Fibroblast of mammary gland (primary cell): ENCODE measurements at regions not wholly inside any gene's neighbourhood (a gene's known extent, or its start where the extent isn't known, plus 50 kb on each side); places are given as distances from the start of the nearest gene placed in this dataset.

ENCODE experiments used
- DNase-seq: peaks from one replicate; pipeline ENCODE4 v3.0.0-alpha.2; 2010; ENCODE audit warnings: low read depth
- H3K4me3 ChIP-seq: 2 replicates; pipeline ENCODE4 v1.5.1; 2011; ENCODE audit warnings: low read depth, mild to moderate bottlenecking, low read length, moderate library complexity; ENCODE audit not compliant: control insufficient read depth
- CTCF ChIP-seq: conservative IDR thresholded peaks from 2 replicates; pipeline ENCODE4 v1.5.1; 2011; ENCODE audit warnings: low read depth, low read length, inconsistent platforms; ENCODE audit not compliant: control insufficient read depth, insufficient read depth

- H3K4me3 ChIP-seq, result no peak overlapping the region
- no peak for DNase-seq
- no peak for TF ChIP-seq CTCF
Measured at GRCh38 chrX:5718651-5719050, 510.0 kb downstream of the NLGN4X start.

GRCh38 chrX:5716666-5717065 is 512.0 kb downstream of the NLGN4X start:
- no peak overlapping the region for H3K4me3 ChIP-seq
- no peak for TF ChIP-seq CTCF
- DNase-seq, result no peak

GRCh38 chrX:5708251-5708650 is 520.4 kb downstream of the NLGN4X start:
- H3K4me3 ChIP-seq, result no peak overlapping the region
- no peak for TF ChIP-seq CTCF
- DNase-seq, result no peak

GRCh38 chrX:5702890-5703289 is 525.8 kb downstream of the NLGN4X start:
- no peak for TF ChIP-seq CTCF
- H3K4me3 ChIP-seq, result no peak overlapping the region
- no peak for DNase-seq

GRCh38 chrX:5695971-5696370 is 532.7 kb downstream of the NLGN4X start:
- no peak overlapping the region for H3K4me3 ChIP-seq
- DNase-seq, result no peak
- TF ChIP-seq CTCF, result no peak

GRCh38 chrX:5683996-5684395 is 544.7 kb downstream of the NLGN4X start:
- no peak for TF ChIP-seq CTCF
- DNase-seq, result no peak
- H3K4me3 ChIP-seq, result no peak overlapping the region

- no peak for TF ChIP-seq CTCF
- H3K4me3 ChIP-seq, result no peak overlapping the region
- DNase-seq, result peak; percentile 0
Measured at GRCh38 chrX:5681159-5681558, 547.5 kb downstream of the NLGN4X start.
